A549 (cell line): ENCODE measurements at regions not wholly inside any gene's neighbourhood (a gene's known extent, or its start where the extent isn't known, plus 50 kb on each side); places are given as distances from the start of the nearest gene placed in this dataset.

Source experiments
- ATAC-seq, 2 experiments: fragments of 200-7000 bp in 1 of 2; fragments of >200 bp in 1 of 2; cut with Nextera tagmentation in 1 of 2; cut with Tn5 transposase in 1 of 2; 3 replicates each; pipeline versions ENCODE4 v1.8.0 to v1.9.1; 2018 to 2020; ENCODE audit warnings: mild to moderate bottlenecking in 1 of 2, moderate library complexity in 1 of 2
- CTCF ChIA-PET: fragments of 300-600 bp; sonication (Branson Sonifier 250); formaldehyde crosslinking; extraction: SDS; loops from one replicate; lab custom pipeline; 2021; ENCODE audit warnings: antibody characterized with exemption, inconsistent platforms; lab: Yijun Ruan, JAX
- POLR2A ChIA-PET: fragments of 350-600 bp; formaldehyde crosslinking; extraction: SDS; loops from one replicate; lab custom pipeline; 2021; ENCODE audit warnings: antibody characterized with exemption, inconsistent platforms; lab: Yijun Ruan, JAX
- DNase-seq, 2 experiments: peaks; one replicate each; pipeline versions ENCODE4 v3.0.0 to v3.0.0-alpha.2; 2011 to 2016; ENCODE audit warnings: low read depth in 1 of 2, low spot score in 1 of 2
- FAIRE-seq: peaks from 2 replicates; lab custom pipeline; 2011; peaks lifted over from hg19 to GRCh38; lab: Jason Lieb, UNC
- H3K27ac ChIP-seq, 2 experiments: fragments of >200 bp; sonication (Bioruptor Twin); formaldehyde crosslinking; 3 replicates each; pipeline ENCODE4 v1.5.1; 2016 to 2017
- H3K4me1 ChIP-seq: fragments of >200 bp; sonication (Bioruptor Twin); formaldehyde crosslinking; 3 replicates; pipeline ENCODE4 v1.6.1; 2016
- H3K4me2 ChIP-seq: fragments of >200 bp; sonication (Bioruptor Twin); formaldehyde crosslinking; 3 replicates; pipeline ENCODE4 v1.6.1; 2016
- H3K4me3 ChIP-seq: fragments of >200 bp; sonication (Bioruptor Twin); formaldehyde crosslinking; 3 replicates; pipeline ENCODE4 v1.5.1; 2016
- H3K9me3 ChIP-seq: fragments of >200 bp; sonication (Bioruptor Twin); formaldehyde crosslinking; 3 replicates; pipeline ENCODE4 v1.6.1; 2016
- BHLHE40 ChIP-seq: IDR thresholded peaks from 2 replicates; pipeline ENCODE4 v1.6.1; 2012; ENCODE audit warnings: low read depth, low read length, inconsistent platforms
- CBX2 ChIP-seq: fragments of 200-600 bp; sonication (generic); IDR thresholded peaks from 2 replicates; pipeline ENCODE4 v1.6.1; 2016; ENCODE audit warnings: low read depth, mild to moderate bottlenecking, borderline replicate concordance
- CBX8 ChIP-seq: fragments of 200-600 bp; sonication (generic); IDR thresholded peaks from 2 replicates; pipeline ENCODE4 v1.6.1; 2016
- CHD2 ChIP-seq: fragments of 150-350 bp; IDR thresholded peaks from 2 replicates; pipeline ENCODE4 v1.6.1; 2014; ENCODE audit warnings: low read length; ENCODE audit not compliant: partially characterized antibody
- CHD4 ChIP-seq: fragments of 200-600 bp; sonication (generic); IDR thresholded peaks from 2 replicates; pipeline ENCODE4 v1.6.1; 2016; ENCODE audit warnings: antibody characterized with exemption, mild to moderate bottlenecking, borderline replicate concordance
- EHF ChIP-seq: fragments of 250-450 bp; sonication (Bioruptor Pico); IDR thresholded peaks from 2 replicates; pipeline ENCODE4 v1.5.0; 2020; ENCODE audit warnings: mild to moderate bottlenecking
- FOXS1 ChIP-seq: fragments of 250-450 bp; sonication (Bioruptor Pico); IDR thresholded peaks from 2 replicates; pipeline ENCODE4 v1.5.0; 2020; ENCODE audit warnings: mild to moderate bottlenecking, moderate library complexity
- JUN ChIP-seq, 2 experiments: fragments of >200 bp; sonication (Bioruptor Twin); formaldehyde crosslinking; IDR thresholded peaks; 2 replicates in 1 of 2; 3 replicates in 1 of 2; pipeline ENCODE4 v1.6.1; 2016 to 2017
- JUNB ChIP-seq: fragments of >200 bp; sonication (Bioruptor Twin); formaldehyde crosslinking; IDR thresholded peaks from 2 replicates; pipeline ENCODE4 v1.6.1; 2016
- KDM5A ChIP-seq: fragments of 200-600 bp; sonication (generic); IDR thresholded peaks from 2 replicates; pipeline ENCODE4 v1.6.1; 2016; ENCODE audit warnings: antibody characterized with exemption, mild to moderate bottlenecking
- MAFK ChIP-seq: fragments of 450-650 bp; IDR thresholded peaks from 2 replicates; pipeline ENCODE4 v1.6.1; 2014; ENCODE audit not compliant: partially characterized antibody
- MAZ ChIP-seq: fragments of 150-350 bp; IDR thresholded peaks from 2 replicates; pipeline ENCODE4 v1.6.1; 2014; ENCODE audit warnings: antibody characterized with exemption, low read depth, low read length, borderline replicate concordance
- RAD21 ChIP-seq, 2 experiments: fragments of >200 bp in 1 of 2; sonication (Bioruptor Twin) in 1 of 2; formaldehyde crosslinking in 1 of 2; IDR thresholded peaks in 1 of 2; conservative IDR thresholded peaks in 1 of 2; 2 replicates in 1 of 2; 3 replicates in 1 of 2; pipeline ENCODE4 v1.6.1; 2012 to 2018; ENCODE audit warnings: inconsistent platforms in 1 of 2
- REST ChIP-seq: fragments of 200-600 bp; sonication (generic); IDR thresholded peaks from 2 replicates; pipeline ENCODE4 v1.6.1; 2016; ENCODE audit warnings: antibody characterized with exemption, mild to moderate bottlenecking, moderate library complexity
- RFX5 ChIP-seq: fragments of 450-650 bp; IDR thresholded peaks from 2 replicates; pipeline ENCODE4 v1.7.1; 2014; ENCODE audit warnings: antibody characterized with exemption, mild to moderate bottlenecking, moderate library complexity
- RNF2 ChIP-seq: fragments of 200-600 bp; sonication (generic); IDR thresholded peaks from 2 replicates; pipeline ENCODE4 v1.6.1; 2016; ENCODE audit warnings: low read depth, mild to moderate bottlenecking, antibody characterized with exemption, moderate library complexity, borderline replicate concordance
- USF2 ChIP-seq: fragments of 450-650 bp; IDR thresholded peaks from 2 replicates; pipeline ENCODE4 v1.6.1; 2014; ENCODE audit warnings: antibody characterized with exemption
- ZFP36 ChIP-seq: fragments of 450-650 bp; IDR thresholded peaks from 2 replicates; pipeline ENCODE4 v1.6.1; 2014; ENCODE audit warnings: borderline replicate concordance; ENCODE audit not compliant: partially characterized antibody
- ZSCAN20 ChIP-seq: fragments of 250-450 bp; sonication (Bioruptor Pico); IDR thresholded peaks from 2 replicates; pipeline ENCODE4 v1.8.0; 2022; ENCODE audit warnings: mild to moderate bottlenecking, moderate library complexity
- WGBS: methylation state at CpG from one replicate; pipeline ENCODE4 v1.1.6; 2017; ENCODE audit errors: missing lambda C conversion rate; 5-methylcytosine and 5-hydroxymethylcytosine counted together
- TF ChIP-seq, protein P1 (sequence below): IDR thresholded peaks from 2 replicates; pipeline ENCODE4 v1.6.1; 2012; ENCODE audit warnings: low read depth, borderline replicate concordance
- TF ChIP-seq, protein P2 (sequence below): fragments of >200 bp; sonication (Bioruptor Twin); formaldehyde crosslinking; IDR thresholded peaks from 3 replicates; pipeline ENCODE4 v1.5.1; 2016

GRCh38 chr1:157390651-157391050 is 161.7 kb downstream of the FCRL5 start:
- Histone ChIP-seq H3K4me2 (no peak overlapping the region), H3K9me3 (no peaks in the 10 kb centered on the region), H3K4me3 (no peak overlapping the region), H3K27ac (no peak overlapping the region), H3K4me1 (no peaks in the 10 kb centered on the region)
- 8% methylated on average over 6 of the region's 6 CpGs for WGBS
- no peak for TF ChIP-seq ZSCAN20 (CRISPR knock-in tag)
- peak; percentile 79 for TF ChIP-seq MAFK
- DNase-seq (no peak), ATAC-seq (no peak), FAIRE-seq (no peak)
- POLR2A ChIA-PET = no interaction called here
- CTCF ChIA-PET = no interaction called here

- ChIA-PET POLR2A (no interaction called here), CTCF (no interaction called here)
- Histone ChIP-seq H3K4me1 (no peaks in the 10 kb centered on the region), H3K4me2 (no peak overlapping the region), H3K9me3 (no peaks in the 10 kb centered on the region), H3K4me3 (no peak overlapping the region), H3K27ac (no peak overlapping the region)
- no peak for DNase-seq
- FAIRE-seq = no peak
- ATAC-seq = no peak
- TF ChIP-seq MAZ (no peak), RNF2 (no peak), EHF (CRISPR knock-in tag) (no peak), RFX5 (no peak), REST (no peak), CHD2 (no peak), ZFP36 (no peak), FOXS1 (CRISPR knock-in tag) (no peak), ZSCAN20 (CRISPR knock-in tag) (no peak), CHD4 (no peak), KDM5A (no peak), CBX2 (no peak), CBX8 (no peak), BHLHE40 (no peak), USF2 (no peak), JUNB (no peak), RAD21 (conservative IDR thresholded peaks at IDR 0.05 in 1 of 2, IDR thresholded peaks at IDR 0.05 in 1 of 2) (no peak), JUN (IDR thresholded peaks at IDR 0.05) (no peak)
- TF ChIP-seq, protein P1, sequence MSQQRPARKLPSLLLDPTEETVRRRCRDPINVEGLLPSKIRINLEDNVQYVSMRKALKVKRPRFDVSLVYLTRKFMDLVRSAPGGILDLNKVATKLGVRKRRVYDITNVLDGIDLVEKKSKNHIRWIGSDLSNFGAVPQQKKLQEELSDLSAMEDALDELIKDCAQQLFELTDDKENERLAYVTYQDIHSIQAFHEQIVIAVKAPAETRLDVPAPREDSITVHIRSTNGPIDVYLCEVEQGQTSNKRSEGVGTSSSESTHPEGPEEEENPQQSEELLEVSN = no peak
- TF ChIP-seq, protein P2, sequence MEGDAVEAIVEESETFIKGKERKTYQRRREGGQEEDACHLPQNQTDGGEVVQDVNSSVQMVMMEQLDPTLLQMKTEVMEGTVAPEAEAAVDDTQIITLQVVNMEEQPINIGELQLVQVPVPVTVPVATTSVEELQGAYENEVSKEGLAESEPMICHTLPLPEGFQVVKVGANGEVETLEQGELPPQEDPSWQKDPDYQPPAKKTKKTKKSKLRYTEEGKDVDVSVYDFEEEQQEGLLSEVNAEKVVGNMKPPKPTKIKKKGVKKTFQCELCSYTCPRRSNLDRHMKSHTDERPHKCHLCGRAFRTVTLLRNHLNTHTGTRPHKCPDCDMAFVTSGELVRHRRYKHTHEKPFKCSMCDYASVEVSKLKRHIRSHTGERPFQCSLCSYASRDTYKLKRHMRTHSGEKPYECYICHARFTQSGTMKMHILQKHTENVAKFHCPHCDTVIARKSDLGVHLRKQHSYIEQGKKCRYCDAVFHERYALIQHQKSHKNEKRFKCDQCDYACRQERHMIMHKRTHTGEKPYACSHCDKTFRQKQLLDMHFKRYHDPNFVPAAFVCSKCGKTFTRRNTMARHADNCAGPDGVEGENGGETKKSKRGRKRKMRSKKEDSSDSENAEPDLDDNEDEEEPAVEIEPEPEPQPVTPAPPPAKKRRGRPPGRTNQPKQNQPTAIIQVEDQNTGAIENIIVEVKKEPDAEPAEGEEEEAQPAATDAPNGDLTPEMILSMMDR = no peak
Observed at GRCh38 chr1:157388057-157388456, 164.3 kb downstream of the FCRL5 start.
